RCC 7860 (cell line): ENCODE measurements at regions not wholly inside any gene's neighbourhood (a gene's known extent, or its start where the extent isn't known, plus 50 kb on each side); places are given as distances from the start of the nearest gene placed in this dataset.

Experiments used
- DNase-seq: peaks from one replicate; pipeline ENCODE4 v3.0.0-alpha.2; 2015; ENCODE audit warnings: low spot score
- FAIRE-seq: peaks from 2 replicates; lab custom pipeline; 2012; peaks lifted over from hg19 to GRCh38; lab: Jason Lieb, UNC

- no peak for DNase-seq
Observed at GRCh38 chr9:99572567-99572966, 249.1 kb upstream of the NR4A3 start.

GRCh38 chr9:99573085-99573484, 248.6 kb upstream of the NR4A3 start:
- no peak for DNase-seq
- FAIRE-seq: no peak

More at GRCh38 chr9:99572567-99572966, 249.1 kb upstream of the NR4A3 start:
- FAIRE-seq: no peak

- FAIRE-seq (no peak), DNase-seq (no peak)
Observed at GRCh38 chr9:99573886-99574285, 247.8 kb upstream of the NR4A3 start.

- FAIRE-seq (no peak), DNase-seq (no peak)
Observed at GRCh38 chr9:99576002-99576401, 245.7 kb upstream of the NR4A3 start.

- FAIRE-seq: no peak
Observed at GRCh38 chr9:99576876-99577275, 244.8 kb upstream of the NR4A3 start.

GRCh38 chr9:99577351-99577750, 244.3 kb upstream of the NR4A3 start:
- FAIRE-seq: no peak

More at GRCh38 chr9:99576876-99577275, 244.8 kb upstream of the NR4A3 start:
- DNase-seq: no peak

GRCh38 chr9:99578666-99579065, 243.0 kb upstream of the NR4A3 start:
- DNase-seq (no peak), FAIRE-seq (no peak)

More at GRCh38 chr9:99577351-99577750, 244.3 kb upstream of the NR4A3 start:
- DNase-seq: no peak

- no peak for DNase-seq
- FAIRE-seq: no peak
Observed at GRCh38 chr9:99579964-99580363, 241.7 kb upstream of the NR4A3 start.

GRCh38 chr9:99582814-99583213, 238.9 kb upstream of the NR4A3 start:
- FAIRE-seq: no peak
- no peak for DNase-seq

GRCh38 chr9:99588299-99588698, 233.4 kb upstream of the NR4A3 start:
- FAIRE-seq (no peak), DNase-seq (no peak)

- no peak for FAIRE-seq
- no peak for DNase-seq
Observed at GRCh38 chr9:99588747-99589146, 232.9 kb upstream of the NR4A3 start.

- no peak for DNase-seq
- no peak for FAIRE-seq
Observed at GRCh38 chr9:99590410-99590809, 231.3 kb upstream of the NR4A3 start.

GRCh38 chr9:99590840-99591239, 230.8 kb upstream of the NR4A3 start:
- no peak for DNase-seq
- no peak for FAIRE-seq

- no peak for FAIRE-seq
- no peak for DNase-seq
Observed at GRCh38 chr9:99591770-99592169, 229.9 kb upstream of the NR4A3 start.

- DNase-seq: no peak
- FAIRE-seq: no peak
Observed at GRCh38 chr9:99592834-99593574, 228.7 kb upstream of the NR4A3 start.

GRCh38 chr9:99593610-99594009, 228.1 kb upstream of the NR4A3 start:
- FAIRE-seq: no peak
- DNase-seq: no peak

GRCh38 chr9:99594056-99594780, 227.5 kb upstream of the NR4A3 start:
- DNase-seq (no peak), FAIRE-seq (no peak)

GRCh38 chr9:99595796-99596195, 225.9 kb upstream of the NR4A3 start:
- DNase-seq (no peak), FAIRE-seq (no peak)

- FAIRE-seq: no peak
- DNase-seq: no peak
Observed at GRCh38 chr9:99601571-99602111, 220.0 kb upstream of the NR4A3 start.

GRCh38 chr9:99602854-99603253, 218.8 kb upstream of the NR4A3 start:
- DNase-seq (no peak), FAIRE-seq (no peak)

- DNase-seq: no peak
- FAIRE-seq: no peak
Observed at GRCh38 chr9:99605016-99605743, 216.5 kb upstream of the NR4A3 start.
